ENCODE measurements at regions not wholly inside any gene's neighbourhood (a gene's known extent, or its start where the extent isn't known, plus 50 kb on each side); places are given as distances from the start of the nearest gene placed in this dataset.
A peak's percentile ranks its signal among the peaks of the same experiment; 100 is the strongest.

DNA sequence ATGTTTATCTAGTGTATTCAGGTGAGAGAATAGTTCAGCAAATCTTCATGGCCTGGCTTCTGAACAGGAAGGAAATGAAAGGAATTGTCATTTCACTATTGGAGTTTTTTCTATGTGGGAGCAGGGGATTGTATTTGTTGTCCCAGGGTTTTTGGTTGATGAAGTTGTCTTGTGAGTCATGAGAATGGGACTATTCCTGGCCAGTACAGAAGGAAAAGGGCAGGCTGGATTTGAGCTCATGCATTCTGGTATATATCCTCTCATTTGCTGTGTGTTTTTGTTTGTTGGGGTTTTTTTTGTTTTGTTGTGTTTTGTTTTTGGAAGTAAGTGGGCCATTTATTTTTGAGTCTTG lies 101.2 kb upstream of the MKLN1 start:
- Histone ChIP-seq H3K27ac (ENCODE audit: low read depth, low read length, poor library complexity, severe bottlenecking) (no peak overlapping the region), H3K9me3 (ENCODE audit: low read depth, low read length, poor library complexity, severe bottlenecking) (no peaks in the 10 kb centered on the region), H3K36me3 (ENCODE audit: insufficient read depth, low read length, poor library complexity, severe bottlenecking) (no peaks in the 10 kb centered on the region), H3K27me3 (replicated peaks; ENCODE audit: insufficient read depth, low read depth, low read length, poor library complexity) (no peaks in the 10 kb centered on the region), H3K4me3 (ENCODE audit: low read depth, low read length, poor library complexity, severe bottlenecking) (no peak overlapping the region), H3K4me1 (ENCODE audit: insufficient read depth, low read length, poor library complexity, severe bottlenecking) (peaks cover 3% of the 10 kb centered on the region)
- no peak for DNase-seq (ENCODE audit: low spot score)
- ChIA-PET POLR2A (ENCODE audit: low non-redundant PET) (no interaction called here), CTCF (no interaction called here)
- no peak for TF ChIP-seq EZH2 (IDR thresholded peaks at IDR 0.05; ENCODE audit: borderline replicate concordance, low read depth, low read length, poor library complexity, severe bottlenecking)
- TF ChIP-seq, protein P1, sequence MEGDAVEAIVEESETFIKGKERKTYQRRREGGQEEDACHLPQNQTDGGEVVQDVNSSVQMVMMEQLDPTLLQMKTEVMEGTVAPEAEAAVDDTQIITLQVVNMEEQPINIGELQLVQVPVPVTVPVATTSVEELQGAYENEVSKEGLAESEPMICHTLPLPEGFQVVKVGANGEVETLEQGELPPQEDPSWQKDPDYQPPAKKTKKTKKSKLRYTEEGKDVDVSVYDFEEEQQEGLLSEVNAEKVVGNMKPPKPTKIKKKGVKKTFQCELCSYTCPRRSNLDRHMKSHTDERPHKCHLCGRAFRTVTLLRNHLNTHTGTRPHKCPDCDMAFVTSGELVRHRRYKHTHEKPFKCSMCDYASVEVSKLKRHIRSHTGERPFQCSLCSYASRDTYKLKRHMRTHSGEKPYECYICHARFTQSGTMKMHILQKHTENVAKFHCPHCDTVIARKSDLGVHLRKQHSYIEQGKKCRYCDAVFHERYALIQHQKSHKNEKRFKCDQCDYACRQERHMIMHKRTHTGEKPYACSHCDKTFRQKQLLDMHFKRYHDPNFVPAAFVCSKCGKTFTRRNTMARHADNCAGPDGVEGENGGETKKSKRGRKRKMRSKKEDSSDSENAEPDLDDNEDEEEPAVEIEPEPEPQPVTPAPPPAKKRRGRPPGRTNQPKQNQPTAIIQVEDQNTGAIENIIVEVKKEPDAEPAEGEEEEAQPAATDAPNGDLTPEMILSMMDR (conservative IDR thresholded peaks at IDR 0.05; ENCODE audit: low read depth, low read length), result no peak
- BruUV-seq (replicated peaks), result no TSS peak
- intact Hi-C loops (cut with micrococcal nuclease; ENCODE audit: unreplicated experiment), result no loop called here

DNA sequence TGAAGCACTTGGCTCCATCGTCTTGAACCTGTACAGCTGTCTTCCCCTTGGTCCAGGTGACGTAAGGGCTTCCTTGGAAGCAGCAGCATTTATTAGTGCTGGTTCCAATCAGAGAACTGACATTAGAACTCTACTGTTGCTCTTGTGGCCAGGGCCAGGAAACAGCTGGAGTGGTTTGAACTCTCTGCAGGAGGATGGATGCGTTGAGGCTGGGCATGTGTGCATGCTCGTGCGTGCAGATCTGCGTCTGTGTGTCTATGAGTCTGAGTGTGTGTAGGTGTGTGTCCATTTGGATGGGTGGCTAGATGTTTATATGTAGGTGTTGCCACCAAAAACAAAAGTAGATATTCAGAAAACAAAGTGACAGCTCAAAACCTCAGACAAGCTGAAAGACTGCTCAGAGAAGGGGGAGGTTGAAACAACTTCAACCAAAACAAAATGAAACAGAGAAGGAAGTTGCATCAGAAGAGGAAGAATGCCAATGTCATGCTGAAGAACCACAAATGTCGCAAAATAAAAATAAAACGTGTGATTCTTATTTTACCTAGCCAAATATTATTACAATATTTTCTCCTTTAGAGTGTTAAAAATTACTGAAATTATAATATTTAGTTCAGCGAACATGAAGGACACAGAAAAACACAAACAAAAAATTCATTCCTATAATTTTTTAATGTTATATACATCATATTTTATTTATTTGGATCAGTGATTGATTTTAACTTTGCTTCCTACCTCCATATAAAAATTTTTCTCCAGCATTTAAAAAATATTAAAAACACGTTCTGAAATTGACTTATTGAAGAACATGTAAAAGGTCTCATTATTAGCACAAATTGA lies 96.1 kb upstream of the MKLN1 start:
- ChIA-PET POLR2A (ENCODE audit: low non-redundant PET) (no interaction called here), CTCF (no interaction called here)
- no peak for DNase-seq (ENCODE audit: low spot score)
- TF ChIP-seq, protein P1 (conservative IDR thresholded peaks at IDR 0.05; ENCODE audit: low read depth, low read length), result no peak
- no peak for TF ChIP-seq EZH2 (IDR thresholded peaks at IDR 0.05; ENCODE audit: borderline replicate concordance, low read depth, low read length, poor library complexity, severe bottlenecking)
- intact Hi-C loops (cut with micrococcal nuclease; ENCODE audit: unreplicated experiment), result no loop called here
- Histone ChIP-seq H3K4me3 (ENCODE audit: low read depth, low read length, poor library complexity, severe bottlenecking) (no peak overlapping the region), H3K36me3 (ENCODE audit: insufficient read depth, low read length, poor library complexity, severe bottlenecking) (no peaks in the 10 kb centered on the region), H3K9me3 (ENCODE audit: low read depth, low read length, poor library complexity, severe bottlenecking) (no peaks in the 10 kb centered on the region), H3K27ac (ENCODE audit: low read depth, low read length, poor library complexity, severe bottlenecking) (peak overlapping the region; percentile 37), H3K4me1 (ENCODE audit: insufficient read depth, low read length, poor library complexity, severe bottlenecking) (peaks cover 6% of the 10 kb centered on the region), H3K27me3 (replicated peaks; ENCODE audit: insufficient read depth, low read depth, low read length, poor library complexity) (no peaks in the 10 kb centered on the region)
- BruUV-seq (replicated peaks), result no TSS peak

DNA sequence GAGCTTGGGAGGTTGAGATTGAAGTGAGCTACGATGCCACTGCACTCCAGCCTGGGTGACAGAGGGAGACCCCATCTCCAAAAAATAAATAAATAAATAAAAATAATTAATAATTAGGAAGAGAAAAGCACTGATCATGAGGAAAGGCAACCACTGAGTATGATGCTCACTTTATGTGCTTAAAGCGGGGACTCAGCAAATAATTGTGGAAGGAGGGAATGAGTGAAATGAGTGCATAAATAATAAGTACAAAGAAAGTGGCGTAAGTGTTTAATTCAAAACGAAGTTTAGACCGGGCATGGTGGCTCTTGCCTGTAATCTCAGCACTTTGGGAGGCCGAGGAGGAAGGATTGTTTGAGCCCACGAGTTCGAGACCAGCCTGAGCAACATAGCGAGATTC lies 94.9 kb upstream of the MKLN1 start:
- intact Hi-C loops (cut with micrococcal nuclease; ENCODE audit: unreplicated experiment), result no loop called here
- DNase-seq (ENCODE audit: low spot score), result no peak
- BruUV-seq (replicated peaks), result no TSS peak
- TF ChIP-seq EZH2 (IDR thresholded peaks at IDR 0.05; ENCODE audit: borderline replicate concordance, low read depth, low read length, poor library complexity, severe bottlenecking), result no peak
- no peaks in the 10 kb centered on the region for H3K27me3 ChIP-seq (replicated peaks; ENCODE audit: insufficient read depth, low read depth, low read length, poor library complexity)
- no peaks in the 10 kb centered on the region for H3K9me3 ChIP-seq (ENCODE audit: low read depth, low read length, poor library complexity, severe bottlenecking)
- no peak overlapping the region for H3K4me3 ChIP-seq (ENCODE audit: low read depth, low read length, poor library complexity, severe bottlenecking)
- peaks cover 6% of the 10 kb centered on the region for H3K4me1 ChIP-seq (ENCODE audit: insufficient read depth, low read length, poor library complexity, severe bottlenecking)
- ChIA-PET CTCF (no interaction called here), POLR2A (ENCODE audit: low non-redundant PET) (no interaction called here)
- H3K27ac ChIP-seq (ENCODE audit: low read depth, low read length, poor library complexity, severe bottlenecking), result no peak overlapping the region
- no peaks in the 10 kb centered on the region for H3K36me3 ChIP-seq (ENCODE audit: insufficient read depth, low read length, poor library complexity, severe bottlenecking)

DNA sequence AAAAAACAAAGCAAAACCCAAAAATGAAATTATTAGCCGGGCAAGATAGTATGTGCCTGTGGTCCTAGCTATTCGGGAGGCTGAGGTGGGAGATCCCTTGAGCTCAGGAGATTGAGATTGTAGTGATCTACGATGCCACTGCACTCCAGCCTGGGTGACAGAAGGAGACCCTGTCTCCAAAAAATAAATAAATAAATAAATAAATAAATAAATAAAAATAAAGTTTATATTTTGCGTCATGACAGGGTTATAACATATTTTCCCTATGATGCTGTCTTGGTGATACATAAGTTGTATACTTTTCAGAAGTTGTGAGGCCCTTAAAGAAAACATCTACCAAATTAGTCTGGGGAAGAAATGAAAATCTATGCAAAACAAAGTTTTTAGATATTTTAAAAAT lies 94.5 kb upstream of the MKLN1 start:
- POLR2A ChIA-PET (ENCODE audit: low non-redundant PET), result no interaction called here
- no peaks in the 10 kb centered on the region for H3K9me3 ChIP-seq (ENCODE audit: low read depth, low read length, poor library complexity, severe bottlenecking)
- BruUV-seq (replicated peaks), result no TSS peak
- CTCF ChIA-PET, result no interaction called here
- DNase-seq (ENCODE audit: low spot score), result no peak
- H3K27me3 ChIP-seq (replicated peaks; ENCODE audit: insufficient read depth, low read depth, low read length, poor library complexity), result no peaks in the 10 kb centered on the region
- no peaks in the 10 kb centered on the region for H3K36me3 ChIP-seq (ENCODE audit: insufficient read depth, low read length, poor library complexity, severe bottlenecking)
- TF ChIP-seq, protein P1 (conservative IDR thresholded peaks at IDR 0.05; ENCODE audit: low read depth, low read length), result no peak
- no peak for TF ChIP-seq EZH2 (IDR thresholded peaks at IDR 0.05; ENCODE audit: borderline replicate concordance, low read depth, low read length, poor library complexity, severe bottlenecking)
- no peak overlapping the region for H3K4me3 ChIP-seq (ENCODE audit: low read depth, low read length, poor library complexity, severe bottlenecking)
- H3K27ac ChIP-seq (ENCODE audit: low read depth, low read length, poor library complexity, severe bottlenecking), result no peak overlapping the region
- intact Hi-C loops (cut with micrococcal nuclease; ENCODE audit: unreplicated experiment), result no loop called here
- H3K4me1 ChIP-seq (ENCODE audit: insufficient read depth, low read length, poor library complexity, severe bottlenecking), result peaks cover 6% of the 10 kb centered on the region

Data from A673 (cell line).